ENCODE measurements at regions not wholly inside any gene's neighbourhood (a gene's known extent, or its start where the extent isn't known, plus 50 kb on each side); places are given as distances from the start of the nearest gene placed in this dataset.

DNA sequence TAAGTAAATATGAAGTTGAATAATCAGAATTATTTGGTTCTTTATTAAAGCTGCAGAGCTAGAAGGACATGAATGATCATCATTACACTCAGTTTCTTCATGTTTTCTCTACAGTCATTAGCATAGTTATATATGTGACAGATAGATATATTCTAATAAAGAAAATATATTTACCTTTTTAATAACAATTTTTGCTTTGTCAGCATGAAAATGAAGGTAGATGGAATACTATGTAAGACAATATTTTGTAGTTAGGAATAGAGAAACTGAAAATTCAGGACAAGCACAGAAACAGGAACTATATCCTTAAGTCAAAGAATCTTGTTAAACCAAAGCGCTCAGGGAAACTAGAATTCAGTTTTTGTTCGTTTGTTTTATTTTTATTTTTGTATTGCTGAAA is 649.9 kb upstream of the NRXN1 start:
- H3K36me3 ChIP-seq (ENCODE audit: insufficient read depth, low read depth, low read length): no peaks in the 10 kb centered on the region
- H3K27me3 ChIP-seq (ENCODE audit: insufficient read depth, low read length): no peaks in the 10 kb centered on the region
- no peaks in the 10 kb centered on the region; the same call in 1 of the 2 replicates for H3K4me1 ChIP-seq (ENCODE audit: insufficient read depth, low read length)
- no peak overlapping the region for H3K9ac ChIP-seq (ENCODE audit: low read depth, low read length)
- H3K4me3 ChIP-seq (ENCODE audit: low read length): no peak overlapping the region
- peaks cover 7% of the 10 kb centered on the region; the same call in 1 of the 2 replicates for H3K9me3 ChIP-seq (ENCODE audit: insufficient read depth, low read depth, low read length)
- no peak overlapping the region for H3K27ac ChIP-seq (ENCODE audit: low read length)

DNA sequence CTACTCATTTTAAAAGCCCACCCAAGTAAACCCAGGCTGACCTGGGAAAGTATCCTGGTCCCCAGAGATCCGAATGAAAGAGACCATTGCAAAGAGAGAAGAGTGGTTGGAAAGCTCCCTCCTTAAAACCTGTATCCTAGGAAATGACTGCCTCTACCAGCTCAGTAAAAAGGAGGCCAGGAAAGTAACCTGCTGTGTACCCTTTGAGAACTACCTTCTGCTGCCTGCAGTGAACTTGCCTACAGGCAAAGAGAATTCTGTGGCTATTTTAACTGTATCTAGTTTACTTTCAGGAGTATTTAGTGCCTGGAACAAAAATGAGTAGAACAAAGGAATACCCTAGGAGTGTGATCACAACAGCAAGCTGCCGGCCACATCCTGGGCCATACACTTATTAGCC is 641.7 kb upstream of the NRXN1 start:
- Histone ChIP-seq H3K9ac (ENCODE audit: low read depth, low read length) (no peak overlapping the region), H3K27me3 (ENCODE audit: insufficient read depth, low read length) (no peaks in the 10 kb centered on the region), H3K27ac (ENCODE audit: low read length) (no peak overlapping the region), H3K36me3 (ENCODE audit: insufficient read depth, low read depth, low read length) (no peaks in the 10 kb centered on the region), H3K4me3 (ENCODE audit: low read length) (no peak overlapping the region), H3K9me3 (ENCODE audit: insufficient read depth, low read depth, low read length) (no peaks in the 10 kb centered on the region), H3K4me1 (ENCODE audit: insufficient read depth, low read length) (peaks cover 10% of the 10 kb centered on the region; the same call in 1 of the 2 replicates)

DNA sequence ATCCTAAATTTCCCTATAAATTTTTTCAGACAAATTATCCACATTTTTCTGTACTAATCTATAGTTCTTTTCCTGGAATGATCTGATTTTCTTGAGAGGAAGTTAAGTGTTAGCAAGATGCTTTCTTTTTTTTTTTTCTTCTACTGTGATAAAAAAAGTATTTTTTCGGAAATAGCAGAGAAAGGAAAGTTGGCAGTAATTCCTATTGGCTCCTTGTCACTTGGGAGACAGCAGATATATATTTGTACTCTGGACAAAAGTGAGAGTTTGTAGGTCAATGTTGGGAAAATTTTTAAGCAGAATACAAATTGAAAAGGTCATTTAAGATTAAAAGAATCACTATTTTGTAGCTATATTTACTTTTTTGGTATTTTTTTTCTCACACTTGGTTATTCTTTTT is 635.7 kb upstream of the NRXN1 start:
- Histone ChIP-seq H3K9ac (ENCODE audit: low read depth, low read length) (no peak overlapping the region), H3K4me1 (ENCODE audit: insufficient read depth, low read length) (peaks cover 7% of the 10 kb centered on the region; the same call in 1 of the 2 replicates), H3K9me3 (ENCODE audit: insufficient read depth, low read depth, low read length) (peaks cover 7% of the 10 kb centered on the region), H3K27me3 (ENCODE audit: insufficient read depth, low read length) (no peaks in the 10 kb centered on the region), H3K4me3 (ENCODE audit: low read length) (no peak overlapping the region), H3K36me3 (ENCODE audit: insufficient read depth, low read depth, low read length) (peaks cover 4% of the 10 kb centered on the region; the same call in 1 of the 2 replicates), H3K27ac (ENCODE audit: low read length) (no peak overlapping the region)

DNA sequence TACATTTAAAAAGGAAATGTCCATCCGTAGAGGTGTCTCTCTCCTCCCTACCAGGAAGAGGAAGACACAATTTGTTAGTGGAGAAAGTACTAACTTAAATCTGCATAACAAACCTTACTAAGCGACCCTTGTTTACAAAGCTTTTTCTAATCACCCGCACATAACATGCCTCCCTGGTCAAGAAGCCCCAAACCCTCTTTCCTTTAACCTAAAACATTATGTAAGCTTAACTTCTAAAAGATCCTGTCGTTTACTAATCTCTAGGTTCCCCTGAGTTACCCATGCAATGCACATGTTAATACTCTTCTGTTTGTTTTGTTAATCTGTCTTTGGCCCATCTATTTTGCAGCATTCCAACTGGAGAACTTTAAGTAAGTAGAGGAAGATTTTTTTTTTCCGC is 630.3 kb upstream of the NRXN1 start:
- peak overlapping the region; percentile 12; the same call in 1 of the 2 replicates for H3K4me3 ChIP-seq (ENCODE audit: low read length)
- H3K36me3 ChIP-seq (ENCODE audit: insufficient read depth, low read depth, low read length): peaks cover 4% of the 10 kb centered on the region; the same call in 1 of the 2 replicates
- H3K27me3 ChIP-seq (ENCODE audit: insufficient read depth, low read length): no peaks in the 10 kb centered on the region
- H3K4me1 ChIP-seq (ENCODE audit: insufficient read depth, low read length): peaks cover 16% of the 10 kb centered on the region; the same call in 1 of the 2 replicates
- H3K27ac ChIP-seq (ENCODE audit: low read length): no peak overlapping the region
- H3K9ac ChIP-seq (ENCODE audit: low read depth, low read length): no peak overlapping the region
- peaks cover 7% of the 10 kb centered on the region for H3K9me3 ChIP-seq (ENCODE audit: insufficient read depth, low read depth, low read length)

- no peaks in the 10 kb centered on the region for H3K27me3 ChIP-seq (ENCODE audit: insufficient read depth, low read length)
- H3K9me3 ChIP-seq (ENCODE audit: insufficient read depth, low read depth, low read length): no peaks in the 10 kb centered on the region
- no peak overlapping the region for H3K4me3 ChIP-seq (ENCODE audit: low read length)
- no peaks in the 10 kb centered on the region for H3K36me3 ChIP-seq (ENCODE audit: insufficient read depth, low read depth, low read length)
- no peak overlapping the region for H3K9ac ChIP-seq (ENCODE audit: low read depth, low read length)
- no peak overlapping the region for H3K27ac ChIP-seq (ENCODE audit: low read length)
- peaks cover 9% of the 10 kb centered on the region; the same call in 1 of the 2 replicates for H3K4me1 ChIP-seq (ENCODE audit: insufficient read depth, low read length)
Measured at GRCh38 chr2:51657849-51658248, 625.9 kb upstream of the NRXN1 start.

GRCh38 chr2:51650769-51651168 is 618.8 kb upstream of the NRXN1 start:
- H3K27me3 ChIP-seq (ENCODE audit: insufficient read depth, low read length): no peaks in the 10 kb centered on the region
- no peak overlapping the region for H3K27ac ChIP-seq (ENCODE audit: low read length)
- no peaks in the 10 kb centered on the region for H3K36me3 ChIP-seq (ENCODE audit: insufficient read depth, low read depth, low read length)
- no peaks in the 10 kb centered on the region for H3K9me3 ChIP-seq (ENCODE audit: insufficient read depth, low read depth, low read length)
- no peak overlapping the region for H3K9ac ChIP-seq (ENCODE audit: low read depth, low read length)
- peaks cover 6% of the 10 kb centered on the region; the same call in 1 of the 2 replicates for H3K4me1 ChIP-seq (ENCODE audit: insufficient read depth, low read length)
- H3K4me3 ChIP-seq (ENCODE audit: low read length): no peak overlapping the region

DNA sequence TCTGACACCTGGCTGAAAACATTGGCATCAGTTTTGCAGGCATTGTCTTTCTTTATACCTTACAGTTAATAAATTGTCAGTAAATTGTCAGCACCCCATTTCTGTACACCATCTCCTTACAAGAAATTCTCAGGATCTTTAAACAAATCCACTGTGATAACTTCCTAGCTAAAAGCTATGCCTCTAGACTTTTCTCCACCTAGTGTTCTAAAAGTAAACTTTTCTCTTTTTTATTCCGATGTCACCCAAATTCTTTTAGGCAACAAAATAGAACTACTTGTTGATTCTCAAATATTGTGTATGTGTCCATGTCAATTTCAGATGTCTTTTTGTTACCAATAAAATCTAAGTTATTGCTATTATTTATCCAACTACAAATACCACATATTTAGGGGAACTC is 617.4 kb upstream of the NRXN1 start:
- no peak overlapping the region for H3K4me3 ChIP-seq (ENCODE audit: low read length)
- no peaks in the 10 kb centered on the region for H3K9me3 ChIP-seq (ENCODE audit: insufficient read depth, low read depth, low read length)
- H3K36me3 ChIP-seq (ENCODE audit: insufficient read depth, low read depth, low read length): no peaks in the 10 kb centered on the region
- H3K27ac ChIP-seq (ENCODE audit: low read length): no peak overlapping the region
- no peak overlapping the region for H3K9ac ChIP-seq (ENCODE audit: low read depth, low read length)
- no peaks in the 10 kb centered on the region for H3K27me3 ChIP-seq (ENCODE audit: insufficient read depth, low read length)
- H3K4me1 ChIP-seq (ENCODE audit: insufficient read depth, low read length): peaks cover 6% of the 10 kb centered on the region; the same call in 1 of the 2 replicates

DNA sequence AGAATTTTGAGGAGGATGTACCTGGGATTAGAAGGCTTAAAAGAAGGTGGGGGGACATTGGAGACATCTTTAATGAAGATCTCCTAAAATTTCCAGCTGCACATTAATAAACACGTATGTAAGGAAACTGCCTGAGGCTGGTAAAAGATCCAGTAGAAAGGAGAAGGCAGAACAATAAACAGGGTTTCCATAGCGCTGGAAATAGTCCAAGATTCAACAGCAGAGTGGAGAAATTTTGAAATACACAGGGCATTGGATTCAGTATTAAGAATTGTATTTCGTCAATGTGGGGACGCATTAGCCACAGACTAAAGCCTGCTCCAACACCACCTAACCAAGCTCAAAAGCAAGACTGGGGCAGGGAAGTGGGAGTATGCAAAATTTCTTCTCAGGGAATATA is 606.9 kb upstream of the NRXN1 start:
- Histone ChIP-seq H3K4me1 (ENCODE audit: insufficient read depth, low read length) (no peaks in the 10 kb centered on the region), H3K27me3 (ENCODE audit: insufficient read depth, low read length) (no peaks in the 10 kb centered on the region), H3K36me3 (ENCODE audit: insufficient read depth, low read depth, low read length) (no peaks in the 10 kb centered on the region), H3K9me3 (ENCODE audit: insufficient read depth, low read depth, low read length) (no peaks in the 10 kb centered on the region), H3K4me3 (ENCODE audit: low read length) (no peak overlapping the region), H3K9ac (ENCODE audit: low read depth, low read length) (no peak overlapping the region), H3K27ac (ENCODE audit: low read length) (no peak overlapping the region)

- H3K36me3 ChIP-seq (ENCODE audit: insufficient read depth, low read depth, low read length): no peaks in the 10 kb centered on the region
- H3K9ac ChIP-seq (ENCODE audit: low read depth, low read length): no peak overlapping the region
- H3K27ac ChIP-seq (ENCODE audit: low read length): no peak overlapping the region
- H3K9me3 ChIP-seq (ENCODE audit: insufficient read depth, low read depth, low read length): no peaks in the 10 kb centered on the region
- H3K4me1 ChIP-seq (ENCODE audit: insufficient read depth, low read length): peaks cover 3% of the 10 kb centered on the region; the same call in 1 of the 2 replicates
- no peak overlapping the region for H3K4me3 ChIP-seq (ENCODE audit: low read length)
- no peaks in the 10 kb centered on the region for H3K27me3 ChIP-seq (ENCODE audit: insufficient read depth, low read length)
Measured at GRCh38 chr2:51633073-51633472, 601.1 kb upstream of the NRXN1 start.

DNA sequence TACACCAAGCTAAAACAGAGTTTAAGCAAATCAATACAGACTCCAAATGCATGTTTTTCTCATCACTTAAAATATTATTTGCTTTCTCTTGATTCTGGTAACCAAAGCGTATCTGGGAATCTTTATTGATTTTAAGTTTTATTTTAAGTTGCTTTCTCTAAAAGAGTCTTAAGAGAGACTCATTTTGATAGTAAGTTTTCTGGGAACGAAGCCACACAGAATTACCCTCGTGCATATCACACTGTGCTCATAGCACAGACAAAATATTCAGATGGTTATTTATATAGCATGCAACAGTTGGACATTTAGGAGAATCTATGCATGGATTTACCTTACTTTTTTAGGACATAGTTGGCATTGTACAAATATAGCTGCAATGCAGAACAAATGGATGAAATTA is 597.5 kb upstream of the NRXN1 start:
- Histone ChIP-seq H3K4me3 (ENCODE audit: low read length) (no peak overlapping the region), H3K9ac (ENCODE audit: low read depth, low read length) (no peak overlapping the region), H3K36me3 (ENCODE audit: insufficient read depth, low read depth, low read length) (no peaks in the 10 kb centered on the region), H3K9me3 (ENCODE audit: insufficient read depth, low read depth, low read length) (no peaks in the 10 kb centered on the region), H3K27ac (ENCODE audit: low read length) (no peak overlapping the region), H3K27me3 (ENCODE audit: insufficient read depth, low read length) (no peaks in the 10 kb centered on the region), H3K4me1 (ENCODE audit: insufficient read depth, low read length) (peaks cover 3% of the 10 kb centered on the region; the same call in 1 of the 2 replicates)

GRCh38 chr2:51628917-51629316 is 597.0 kb upstream of the NRXN1 start:
- no peaks in the 10 kb centered on the region for H3K36me3 ChIP-seq (ENCODE audit: insufficient read depth, low read depth, low read length)
- no peaks in the 10 kb centered on the region for H3K27me3 ChIP-seq (ENCODE audit: insufficient read depth, low read length)
- no peak overlapping the region for H3K9ac ChIP-seq (ENCODE audit: low read depth, low read length)
- no peaks in the 10 kb centered on the region for H3K9me3 ChIP-seq (ENCODE audit: insufficient read depth, low read depth, low read length)
- no peak overlapping the region for H3K4me3 ChIP-seq (ENCODE audit: low read length)
- peaks cover 3% of the 10 kb centered on the region; the same call in 1 of the 2 replicates for H3K4me1 ChIP-seq (ENCODE audit: insufficient read depth, low read length)
- H3K27ac ChIP-seq (ENCODE audit: low read length): no peak overlapping the region

DNA sequence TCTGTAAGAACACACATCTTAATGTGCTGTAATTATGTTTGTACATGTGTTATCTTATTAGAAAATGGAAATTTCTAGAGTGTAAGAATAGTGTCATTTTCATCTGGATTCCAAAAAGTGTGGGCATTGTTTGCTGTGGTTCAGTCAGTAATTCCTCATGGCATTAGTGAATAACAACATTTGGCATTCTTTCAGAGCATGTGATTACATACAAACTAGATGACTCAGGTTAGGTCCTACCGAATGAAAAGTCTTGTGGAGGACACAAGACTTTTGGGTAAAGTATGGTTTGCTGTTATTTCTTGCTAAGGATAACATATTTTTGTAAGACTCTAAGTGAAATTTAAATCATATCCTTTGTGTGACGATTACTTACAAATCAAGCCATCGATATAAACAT is 593.1 kb upstream of the NRXN1 start:
- H3K4me1 ChIP-seq (ENCODE audit: insufficient read depth, low read length): no peaks in the 10 kb centered on the region
- H3K27me3 ChIP-seq (ENCODE audit: insufficient read depth, low read length): no peaks in the 10 kb centered on the region
- no peak overlapping the region for H3K4me3 ChIP-seq (ENCODE audit: low read length)
- H3K9me3 ChIP-seq (ENCODE audit: insufficient read depth, low read depth, low read length): no peaks in the 10 kb centered on the region; the same call in 1 of the 2 replicates
- H3K9ac ChIP-seq (ENCODE audit: low read depth, low read length): no peak overlapping the region
- H3K27ac ChIP-seq (ENCODE audit: low read length): no peak overlapping the region
- no peaks in the 10 kb centered on the region for H3K36me3 ChIP-seq (ENCODE audit: insufficient read depth, low read depth, low read length)
